Mesenteric fat pad (tissue), 1 donor: ENCODE measurements at regions not wholly inside any gene's neighbourhood (a gene's known extent, or its start where the extent isn't known, plus 50 kb on each side); places are given as distances from the start of the nearest gene placed in this dataset.
A peak's percentile ranks its signal among the peaks of the same experiment; 100 is the strongest.

Experiments
- DNase-seq: peaks from one replicate; pipeline ENCODE4 v3.0.0-alpha.2; 2020; ENCODE audit warnings: low spot score
- donor health status: DM: yes; HTN: yes; CAD: no.

DNA sequence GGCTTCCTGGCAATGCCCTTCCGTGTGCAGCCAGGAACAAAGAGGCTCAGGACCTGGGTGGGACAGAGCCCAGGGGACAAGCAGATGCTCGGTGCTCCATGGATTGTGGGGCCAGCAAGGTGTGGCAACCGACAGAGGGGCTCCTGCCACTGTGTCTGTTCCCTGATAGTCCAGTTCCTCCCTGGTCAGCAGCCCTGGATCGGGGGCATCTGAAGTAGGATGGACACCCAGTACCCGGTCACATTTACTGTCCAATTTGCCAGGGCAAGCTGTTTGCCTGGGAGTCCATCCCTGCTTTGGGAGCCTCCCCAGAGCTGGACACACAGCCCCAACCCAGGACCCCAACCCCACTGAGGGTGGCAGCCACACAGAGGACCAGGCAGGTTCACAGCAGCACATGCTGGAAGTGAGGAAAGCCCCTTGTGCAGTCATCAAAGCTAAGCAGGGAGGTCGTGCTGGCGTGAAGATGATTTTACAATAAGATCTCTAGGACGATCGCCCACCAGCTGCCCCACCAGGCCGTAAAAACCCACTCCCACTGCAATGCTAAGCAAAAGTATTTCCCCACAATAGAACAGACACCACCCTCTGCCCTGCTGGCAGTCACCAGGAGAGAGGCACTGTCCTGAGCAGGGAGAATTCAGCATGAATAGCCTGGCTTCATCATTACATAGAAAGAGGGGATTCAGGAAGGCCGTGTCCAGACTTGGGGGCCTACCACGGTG lies 141.7 kb downstream of the NDUFA10 start:
- peak; percentile 69 for DNase-seq

DNA sequence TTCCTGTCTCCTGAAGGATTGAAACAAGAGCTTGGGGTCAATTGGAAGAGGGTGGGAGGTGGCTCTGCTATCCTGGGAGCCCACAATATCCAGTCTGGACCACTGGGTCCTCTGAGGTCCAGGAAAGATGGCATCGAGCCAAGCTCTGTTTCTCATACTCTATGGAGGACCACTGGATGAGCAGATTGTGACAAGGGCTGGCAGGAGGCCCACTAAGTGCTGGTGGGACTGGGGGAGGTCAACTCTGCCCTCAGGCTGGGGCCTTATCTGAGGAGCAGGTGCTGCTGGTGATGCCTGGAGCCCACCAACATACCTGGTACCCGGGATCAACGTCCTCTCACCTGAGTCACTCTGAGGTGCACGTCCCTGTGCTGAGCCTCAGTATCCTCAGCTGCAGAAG lies 142.4 kb downstream of the NDUFA10 start:
- no peak for DNase-seq

DNA sequence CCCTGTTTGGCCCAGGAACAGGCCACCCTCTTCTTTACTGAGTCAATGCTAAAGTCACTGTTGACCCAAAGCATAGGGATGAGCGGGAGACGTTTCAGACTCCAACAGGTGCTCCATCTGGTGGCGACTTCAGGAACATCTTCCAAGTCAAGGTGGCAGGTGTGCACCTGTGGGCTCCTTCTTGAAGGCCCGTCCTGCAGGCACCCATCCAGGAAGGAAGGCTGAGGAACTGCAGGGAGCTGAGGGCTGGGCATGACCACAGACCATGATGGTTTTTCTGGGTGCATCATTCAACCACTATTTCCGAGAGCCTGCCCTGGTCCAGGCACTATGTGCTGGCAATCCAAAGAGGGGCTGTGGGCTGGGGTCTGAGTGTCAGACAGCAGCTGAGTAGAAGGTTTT lies 142.8 kb downstream of the NDUFA10 start:
- DNase-seq: peak; percentile 79

DNA sequence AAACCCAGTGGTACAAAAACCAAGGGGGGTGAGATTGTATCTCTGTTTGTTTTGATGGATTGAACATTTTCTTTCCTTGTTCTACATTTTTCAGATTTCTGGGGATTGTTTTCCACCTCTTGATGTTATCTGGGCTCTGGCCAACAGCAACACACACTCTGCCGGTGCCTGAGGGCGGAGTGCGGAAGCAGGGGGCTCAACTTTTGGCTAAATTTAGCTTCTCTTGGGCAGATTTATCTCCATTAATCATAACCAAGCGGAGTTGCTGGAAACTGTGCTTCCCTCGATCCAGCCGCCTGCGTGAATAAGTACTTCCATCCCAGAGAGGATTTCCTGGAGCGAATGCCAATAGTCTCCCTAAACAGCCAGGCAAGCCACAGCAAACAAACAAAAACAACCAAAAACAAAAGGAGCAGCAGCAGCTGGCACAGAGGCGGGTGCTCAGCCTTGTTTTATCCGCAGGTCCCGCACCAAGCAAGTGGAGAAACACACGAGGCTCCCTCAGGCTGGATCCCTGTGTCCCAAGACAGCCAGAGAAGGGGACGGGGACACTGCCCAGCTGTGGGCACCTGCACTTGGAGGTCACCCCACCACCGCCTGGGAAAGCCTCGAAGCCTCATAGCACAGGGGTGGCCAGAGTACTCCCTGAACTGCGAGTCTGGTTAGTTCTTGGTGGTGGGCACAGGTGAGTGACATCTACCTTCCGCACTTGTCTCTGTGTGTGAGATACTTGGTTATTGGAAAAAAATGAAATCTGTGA lies 143.4 kb downstream of the NDUFA10 start:
- DNase-seq: peak; percentile 89

DNA sequence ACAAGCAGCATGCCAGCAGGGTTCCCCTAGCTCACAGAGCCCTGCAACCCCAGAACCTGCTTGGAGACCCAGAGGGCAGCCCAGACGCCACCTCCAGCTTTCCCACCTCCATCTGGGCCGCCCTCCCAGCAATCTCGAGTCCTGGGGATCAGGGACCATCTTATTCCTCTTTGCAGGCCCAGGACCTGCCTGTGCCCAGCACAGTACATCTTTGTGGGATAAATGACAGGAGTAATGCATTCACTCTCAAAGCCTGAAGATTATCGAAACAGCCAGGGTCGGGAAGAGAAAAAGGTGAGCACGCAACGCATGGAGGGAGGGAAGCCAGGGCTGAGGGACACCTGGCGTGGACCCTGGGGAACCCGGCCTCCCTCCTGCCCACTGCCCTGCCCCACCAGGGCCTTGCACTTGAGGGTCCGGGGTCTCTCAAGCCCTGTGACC lies 144.1 kb downstream of the NDUFA10 start:
- peak; percentile 59 for DNase-seq

DNA sequence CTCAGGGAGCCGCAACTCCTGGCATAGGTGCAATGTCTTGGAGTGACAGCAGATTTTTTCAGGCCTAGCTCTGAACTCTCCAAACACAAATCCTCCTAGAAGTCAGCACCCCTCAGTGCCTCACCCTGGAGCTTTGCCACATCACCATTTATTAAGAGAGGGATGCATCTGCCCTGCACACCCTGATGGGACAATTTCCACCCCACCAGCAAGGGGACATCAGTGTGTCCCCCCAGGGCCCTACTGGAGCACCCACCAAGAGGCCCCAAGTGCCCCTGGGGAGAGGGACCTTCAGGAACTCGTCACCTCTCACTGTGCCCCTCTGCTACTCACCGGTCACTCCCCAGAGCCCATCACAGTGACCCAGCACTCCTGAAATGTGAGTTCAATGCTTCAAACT lies 144.7 kb downstream of the NDUFA10 start:
- DNase-seq: peak; percentile 65

DNA sequence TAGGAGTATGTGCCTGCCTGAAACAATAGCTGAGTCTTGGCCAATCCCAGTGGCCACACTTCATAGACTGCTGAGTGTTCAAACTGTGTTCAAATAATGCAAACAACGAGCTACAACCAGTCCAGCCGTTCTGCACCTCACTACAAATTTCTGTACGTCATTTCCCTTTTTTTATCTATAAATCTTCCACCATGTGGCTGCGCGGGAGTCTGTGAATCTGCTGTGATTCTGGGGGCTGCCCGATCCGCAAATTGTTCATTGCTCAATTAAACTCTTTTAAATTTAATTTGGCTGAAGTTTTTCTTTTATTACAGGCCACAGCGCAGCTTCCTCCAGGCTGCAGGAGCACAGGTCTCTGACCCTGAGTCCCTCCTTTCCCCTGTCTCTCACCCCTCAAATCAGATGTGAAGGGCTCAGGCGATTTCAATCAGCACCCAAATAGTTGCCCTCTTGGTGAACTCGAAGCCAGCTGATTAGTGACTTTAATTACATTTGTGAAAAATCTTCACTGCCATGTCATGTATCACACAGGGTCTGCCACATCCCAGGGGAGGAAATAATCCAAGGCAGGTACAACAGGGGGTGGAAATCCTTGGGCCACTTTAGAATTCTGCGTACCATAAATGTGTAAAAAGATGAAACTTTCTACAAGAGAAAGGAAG lies 145.6 kb downstream of the NDUFA10 start:
- DNase-seq: no peak

DNA sequence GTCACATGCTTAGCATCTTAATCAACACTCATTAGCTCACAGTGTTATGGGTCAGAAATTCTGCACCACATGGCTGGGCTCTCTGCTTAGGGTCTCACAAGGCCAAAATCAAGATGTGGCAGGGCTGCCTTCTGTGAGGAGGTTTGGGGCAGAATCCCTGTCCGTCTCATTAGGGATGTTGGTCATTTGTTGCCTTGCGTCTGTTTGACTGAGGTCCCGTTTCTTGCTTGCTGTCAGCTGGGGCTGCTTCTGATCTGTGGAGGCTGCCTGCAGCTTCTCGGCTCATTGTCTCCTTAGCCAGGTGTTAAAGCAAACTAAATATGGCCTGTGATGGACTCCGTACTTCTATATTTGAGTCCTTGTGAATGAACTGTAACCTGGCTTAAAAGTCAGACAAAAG lies 146.5 kb downstream of the NDUFA10 start:
- no peak for DNase-seq

DNA sequence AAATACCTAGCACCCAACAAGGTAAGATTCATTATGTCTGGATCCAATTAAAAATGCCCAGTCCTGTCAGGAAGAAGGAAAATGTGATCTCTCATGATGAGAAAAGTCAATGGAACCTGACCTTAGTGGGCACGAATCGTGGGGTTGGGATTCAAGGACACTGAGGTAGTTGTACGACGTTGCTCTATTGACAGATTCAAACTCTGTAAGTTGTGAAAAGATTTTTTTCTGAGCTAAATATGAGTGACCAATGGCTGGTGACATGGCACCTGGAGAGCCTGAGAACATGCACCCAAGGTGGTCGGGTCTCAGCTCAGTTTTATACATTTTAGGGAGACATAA lies 148.2 kb downstream of the NDUFA10 start:
- DNase-seq: peak; percentile 47

DNA sequence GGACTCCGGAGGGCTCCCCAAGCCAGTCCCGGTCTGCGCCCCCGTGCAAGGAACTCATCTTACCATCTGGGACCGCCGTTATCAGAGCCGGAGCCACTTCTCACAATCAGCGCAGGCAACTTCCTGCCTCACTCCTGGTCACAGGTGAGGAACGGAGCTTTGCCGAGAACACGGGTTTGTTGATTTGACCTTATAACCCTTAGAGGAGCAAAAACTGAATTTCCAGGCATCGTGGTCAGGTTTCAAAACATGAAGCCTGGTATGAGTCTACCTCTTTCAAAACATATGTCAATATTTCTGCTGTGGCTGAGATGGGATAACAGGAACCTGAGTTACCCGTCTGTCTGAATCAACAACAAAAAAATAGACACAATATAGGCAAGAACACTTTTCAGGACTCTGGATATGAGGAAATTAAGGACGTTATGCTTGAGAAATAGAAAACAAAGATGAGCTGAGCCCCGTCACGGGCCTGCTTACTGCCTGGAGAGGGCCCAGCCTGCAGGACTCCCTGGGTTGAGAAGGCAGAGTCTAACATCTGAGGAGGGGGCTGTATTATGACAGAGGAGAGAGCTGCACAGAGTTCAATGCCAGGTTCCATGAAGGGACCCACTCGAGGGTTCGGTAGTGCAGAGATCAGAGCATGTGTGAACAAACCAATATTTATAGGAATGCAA lies 148.7 kb downstream of the NDUFA10 start:
- DNase-seq: peak; percentile 87

DNA sequence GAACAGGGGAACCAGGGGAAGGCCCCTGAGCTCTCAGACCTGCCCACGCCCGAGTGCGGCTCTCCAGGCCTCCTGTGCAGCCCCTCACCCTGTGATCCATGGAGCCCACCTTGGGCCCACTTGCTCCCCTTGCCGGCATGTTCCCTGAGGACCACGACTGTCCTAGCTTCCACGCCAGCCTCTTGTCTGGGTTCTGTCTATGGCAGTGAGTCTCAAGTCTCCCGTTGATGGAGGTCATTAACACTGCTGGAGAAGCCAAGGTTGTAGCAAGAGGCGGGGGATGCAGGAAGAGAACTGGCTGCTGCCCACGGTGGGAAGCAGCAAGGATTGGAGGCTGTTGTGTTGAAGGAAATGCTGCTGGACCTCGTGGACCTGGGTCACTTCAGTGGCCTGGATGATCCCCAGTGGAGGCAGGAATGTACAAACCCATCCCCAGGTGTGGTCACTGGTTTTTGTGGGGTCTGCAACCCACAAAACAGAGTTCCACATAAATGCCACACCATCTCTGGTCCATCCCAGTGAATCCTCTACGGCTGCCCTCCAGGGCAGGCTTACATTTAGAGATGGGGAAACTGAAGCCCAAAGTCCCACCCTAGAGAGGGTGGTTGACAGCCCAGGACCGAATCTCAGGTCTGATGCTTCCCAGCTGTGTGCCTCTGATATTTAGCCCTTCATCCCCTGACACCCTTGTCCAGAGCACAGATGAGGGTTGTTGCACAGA lies 150.3 kb downstream of the NDUFA10 start:
- DNase-seq: no peak

DNA sequence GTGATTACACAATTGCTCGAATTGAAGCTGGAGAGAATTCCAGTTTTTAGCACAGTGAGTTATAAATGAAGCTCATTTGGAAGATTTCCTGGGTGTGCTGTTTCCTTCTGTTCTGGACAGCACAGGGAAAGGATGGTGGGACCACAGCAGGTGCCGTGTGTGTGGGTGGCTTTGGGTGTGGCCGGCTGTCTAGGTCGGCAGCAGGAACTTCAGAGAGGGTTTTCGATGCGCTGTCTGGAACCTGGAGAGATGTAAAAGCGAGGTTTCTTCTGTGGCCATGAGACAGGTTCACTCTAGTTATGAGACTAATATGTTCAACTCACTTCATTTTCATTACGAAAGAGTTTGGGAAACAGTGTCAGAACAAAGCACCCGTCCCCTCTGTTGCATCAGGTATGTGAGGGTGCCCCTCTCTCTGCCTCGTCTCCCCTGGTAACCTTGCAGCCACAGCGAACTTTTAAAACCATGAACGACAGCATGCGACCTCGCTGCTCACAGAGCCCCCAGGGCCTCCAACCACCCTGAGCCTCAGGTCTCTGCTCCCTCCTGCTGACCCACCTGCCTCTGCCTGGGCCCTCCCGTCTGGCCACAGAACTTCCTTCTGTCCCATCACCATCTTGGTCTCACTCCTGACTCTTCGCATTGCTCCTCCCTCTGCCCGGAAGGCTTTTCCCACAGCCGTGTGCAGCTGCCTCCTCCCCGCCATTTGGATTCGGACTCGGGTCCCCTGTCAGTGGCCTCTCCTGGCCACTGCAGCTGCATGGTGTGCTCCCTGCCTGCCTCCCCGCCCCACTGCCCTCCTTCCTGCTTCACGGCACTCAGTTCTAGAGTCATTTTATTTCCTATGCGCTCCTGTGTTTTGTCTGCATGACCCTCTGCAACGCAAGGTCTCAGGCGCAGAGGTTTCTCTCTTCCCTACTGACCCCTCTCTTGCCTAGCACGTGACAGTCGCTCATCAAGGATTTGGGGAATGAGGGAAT lies 151.2 kb downstream of the NDUFA10 start:
- DNase-seq: no peak

DNA sequence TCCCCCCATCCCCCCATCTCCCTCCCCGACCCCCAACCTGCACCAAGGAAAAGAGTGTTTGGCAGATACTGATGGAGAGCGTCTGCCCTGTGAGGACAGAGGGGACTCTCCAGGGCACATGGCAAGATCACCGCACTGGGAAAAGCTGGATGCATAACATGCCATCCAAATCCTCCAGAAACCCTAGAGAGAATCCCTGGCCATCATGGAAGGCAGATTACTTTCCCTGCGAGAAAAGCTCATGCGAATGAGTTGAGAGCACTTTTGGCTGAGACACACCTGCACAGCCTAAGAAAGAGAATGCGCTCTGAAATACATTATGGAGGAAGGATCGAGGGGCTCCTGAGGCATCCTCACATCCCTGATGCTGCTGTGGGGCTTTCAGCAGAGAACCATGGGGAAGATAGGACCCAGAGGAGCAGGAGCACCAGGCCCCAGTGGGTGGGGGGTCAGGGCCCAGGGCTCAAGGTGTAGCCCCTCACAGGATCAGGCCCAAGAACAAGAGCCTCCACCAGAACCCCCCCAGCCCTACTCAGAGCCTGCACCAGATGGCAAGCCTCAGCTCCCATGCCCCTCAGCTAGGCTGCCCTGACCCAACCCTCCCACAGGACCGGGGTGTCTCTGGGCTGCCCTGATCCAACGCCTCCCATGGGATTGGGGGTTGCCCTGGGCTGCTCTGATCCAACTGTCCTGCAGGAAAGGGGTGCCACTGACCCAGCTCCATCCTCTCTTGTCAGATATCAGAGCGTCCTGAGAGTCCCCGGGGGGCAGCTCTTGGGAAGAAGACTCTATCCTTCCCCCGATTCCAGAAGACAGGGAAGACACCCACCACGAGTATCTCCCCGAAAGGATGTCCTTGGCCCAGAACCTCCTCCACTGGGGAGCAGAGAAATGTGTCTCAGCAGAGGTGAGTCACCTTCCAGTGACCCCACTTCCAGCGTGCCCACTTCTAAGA lies 153.4 kb downstream of the NDUFA10 start:
- DNase-seq: peak; percentile 80

DNA sequence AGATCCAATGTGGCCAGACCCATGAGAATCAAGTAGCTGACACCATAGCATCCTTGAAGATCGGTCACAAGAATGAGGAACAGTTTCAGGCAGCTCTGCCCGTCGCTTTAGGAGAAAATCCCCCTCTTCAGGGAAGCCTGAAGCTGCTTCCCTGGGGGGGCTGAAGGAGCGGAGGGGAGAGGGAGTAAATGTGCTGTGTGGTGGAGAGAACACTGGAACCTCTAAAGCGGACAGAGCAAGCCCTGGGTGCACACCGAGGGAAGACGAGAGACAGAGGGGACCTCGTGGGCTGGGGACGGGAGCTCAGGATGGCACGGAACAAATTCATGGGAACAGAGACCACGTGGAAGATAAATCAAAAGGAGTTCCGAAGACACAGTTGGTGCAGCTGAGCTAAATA lies 154.3 kb downstream of the NDUFA10 start:
- DNase-seq: peak; percentile 65

DNA sequence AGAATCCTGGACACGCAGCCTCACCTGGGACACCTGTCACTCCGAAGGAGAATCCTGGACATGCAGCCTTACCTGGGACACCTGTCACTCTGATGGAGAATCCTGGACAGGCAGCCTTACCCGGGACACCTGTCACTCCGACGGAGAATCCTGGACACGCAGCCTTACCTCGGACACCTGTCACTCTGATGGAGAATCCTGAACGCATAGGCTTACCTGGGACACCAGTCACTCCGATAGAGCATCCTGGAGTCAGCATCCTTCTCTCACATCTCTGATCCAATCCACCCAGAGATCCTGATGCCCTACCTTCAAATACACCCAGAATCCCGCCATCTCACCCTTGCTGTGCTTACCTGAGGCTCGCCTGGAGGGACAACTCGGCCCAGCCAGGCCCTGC lies 154.9 kb downstream of the NDUFA10 start:
- peak; percentile 68 for DNase-seq

DNA sequence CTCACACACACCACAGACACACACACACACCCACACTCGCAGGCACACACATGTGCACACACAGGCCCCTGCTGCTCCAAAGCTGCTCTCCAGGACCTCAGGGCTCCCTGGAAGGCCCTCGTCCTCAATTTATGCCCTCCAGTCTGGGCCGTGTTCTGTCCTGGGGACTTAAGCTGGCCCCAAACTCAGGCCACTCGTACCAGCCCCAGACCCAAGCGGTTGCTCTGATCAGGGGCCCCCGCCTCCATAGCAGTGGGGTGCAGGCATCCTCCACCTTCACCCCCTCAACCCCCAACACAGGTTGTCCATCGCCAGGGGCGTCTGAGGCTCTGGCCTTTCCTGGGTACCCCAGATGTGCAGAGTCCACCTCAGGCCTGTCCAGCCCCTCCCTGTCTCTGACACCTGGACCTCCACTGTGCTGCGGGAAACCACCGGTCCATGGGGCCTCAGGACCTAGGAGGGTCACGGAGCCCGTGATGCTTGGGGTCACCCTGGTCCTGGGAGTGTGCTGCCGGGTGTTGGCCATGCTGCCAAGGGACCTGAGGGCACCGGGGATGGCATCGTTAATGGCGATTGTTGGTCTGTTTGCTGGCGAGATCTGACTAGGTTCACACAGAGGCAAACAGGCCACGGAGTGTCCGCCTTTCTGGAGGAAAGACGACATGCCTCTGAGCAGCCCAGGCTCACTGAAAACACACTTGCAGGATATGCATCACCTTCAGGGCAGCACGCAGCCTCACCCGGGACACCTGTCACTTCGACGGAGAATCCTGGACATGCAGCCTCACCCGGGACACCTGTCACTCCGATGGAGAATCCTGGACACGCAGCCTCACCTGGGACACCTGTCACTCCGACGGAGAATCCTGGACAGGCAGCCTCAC lies 155.6 kb downstream of the NDUFA10 start:
- peak; percentile 80 for DNase-seq

DNA sequence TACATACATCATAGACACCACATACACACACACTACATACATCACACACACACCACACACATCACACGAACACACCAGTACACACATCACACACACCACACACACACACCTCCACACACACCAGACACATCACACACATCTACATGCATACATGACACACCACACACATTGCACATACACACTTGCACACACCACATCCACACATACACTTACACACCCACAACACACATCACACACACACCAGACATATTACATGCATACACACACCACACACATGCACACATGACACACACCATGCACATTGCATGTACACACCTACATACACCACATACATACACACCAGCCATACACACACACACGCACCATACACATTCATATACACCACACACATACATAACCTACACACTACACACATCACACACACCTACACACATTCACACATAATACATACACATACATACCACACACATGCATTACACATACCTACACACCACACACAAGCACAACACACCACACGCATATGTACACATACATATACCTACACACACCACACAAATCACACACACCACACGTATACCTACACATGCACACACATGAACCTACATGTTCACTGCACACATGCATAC lies 156.5 kb downstream of the NDUFA10 start:
- no peak for DNase-seq
